ENCODE measurements at regions not wholly inside any gene's neighbourhood (a gene's known extent, or its start where the extent isn't known, plus 50 kb on each side); places are given as distances from the start of the nearest gene placed in this dataset.

GRCh38 chr13:21901336-21901735 lies 230.5 kb downstream of the FGF9 start:
- TF ChIP-seq, protein P1, sequence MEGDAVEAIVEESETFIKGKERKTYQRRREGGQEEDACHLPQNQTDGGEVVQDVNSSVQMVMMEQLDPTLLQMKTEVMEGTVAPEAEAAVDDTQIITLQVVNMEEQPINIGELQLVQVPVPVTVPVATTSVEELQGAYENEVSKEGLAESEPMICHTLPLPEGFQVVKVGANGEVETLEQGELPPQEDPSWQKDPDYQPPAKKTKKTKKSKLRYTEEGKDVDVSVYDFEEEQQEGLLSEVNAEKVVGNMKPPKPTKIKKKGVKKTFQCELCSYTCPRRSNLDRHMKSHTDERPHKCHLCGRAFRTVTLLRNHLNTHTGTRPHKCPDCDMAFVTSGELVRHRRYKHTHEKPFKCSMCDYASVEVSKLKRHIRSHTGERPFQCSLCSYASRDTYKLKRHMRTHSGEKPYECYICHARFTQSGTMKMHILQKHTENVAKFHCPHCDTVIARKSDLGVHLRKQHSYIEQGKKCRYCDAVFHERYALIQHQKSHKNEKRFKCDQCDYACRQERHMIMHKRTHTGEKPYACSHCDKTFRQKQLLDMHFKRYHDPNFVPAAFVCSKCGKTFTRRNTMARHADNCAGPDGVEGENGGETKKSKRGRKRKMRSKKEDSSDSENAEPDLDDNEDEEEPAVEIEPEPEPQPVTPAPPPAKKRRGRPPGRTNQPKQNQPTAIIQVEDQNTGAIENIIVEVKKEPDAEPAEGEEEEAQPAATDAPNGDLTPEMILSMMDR (IDR thresholded peaks at IDR 0.05; ENCODE audit: low read length), result no peak
- no peak for TF ChIP-seq EZH2 (IDR thresholded peaks at IDR 0.05; ENCODE audit: borderline replicate concordance, low read length)
